Natural killer cell treated with Interleukin-12 subunit alpha and Interleukin-12 subunit beta and Interleukin-15 and Interleukin-18, amount 100 ng/mL, for 72 hours (primary cell): ENCODE measurements at regions not wholly inside any gene's neighbourhood (a gene's known extent, or its start where the extent isn't known, plus 50 kb on each side); places are given as distances from the start of the nearest gene placed in this dataset.

ENCODE experiments used
- ATAC-seq, 2 donors: fragments of 150-1000 bp; cut with Tn5 transposase in 1 of 2; sonication (Bioruptor Pico), chemical (Tn5 transposase) in 1 of 2; 2 replicates each; pipeline ENCODE4 v1.10.0; 2021
- DNase-seq: peaks from one replicate; pipeline ENCODE4 v3.0.0; 2022; ENCODE audit warnings: low spot score
- H3K27ac Mint-ChIP-seq, 2 donors: 1 replicate in 1 of 2; 2 replicates in 1 of 2; pipeline ENCODE4 v1.8.0; 2022; ENCODE audit warnings: mixed read lengths in 2 of 2, mild to moderate bottlenecking in 1 of 2, moderate library complexity in 1 of 2
- H3K27me3 Mint-ChIP-seq, 2 donors: 1 replicate in 1 of 2; 2 replicates in 1 of 2; pipeline ENCODE4 v1.8.0; 2022; ENCODE audit warnings: mixed read lengths in 2 of 2
- H3K36me3 Mint-ChIP-seq: one replicate; pipeline ENCODE4 v1.8.0; 2022; ENCODE audit warnings: mixed read lengths
- H3K4me1 Mint-ChIP-seq, 2 donors: 1 replicate in 1 of 2; 2 replicates in 1 of 2; pipeline ENCODE4 v1.8.0; 2022; ENCODE audit warnings: low read depth in 2 of 2, mixed read lengths in 2 of 2, mild to moderate bottlenecking in 1 of 2
- H3K4me3 Mint-ChIP-seq: one replicate; pipeline ENCODE4 v1.8.0; 2022; ENCODE audit warnings: mixed read lengths
- H3K9me3 Mint-ChIP-seq: 2 replicates; pipeline ENCODE4 v1.8.0; 2022; ENCODE audit warnings: mixed read lengths

DNA sequence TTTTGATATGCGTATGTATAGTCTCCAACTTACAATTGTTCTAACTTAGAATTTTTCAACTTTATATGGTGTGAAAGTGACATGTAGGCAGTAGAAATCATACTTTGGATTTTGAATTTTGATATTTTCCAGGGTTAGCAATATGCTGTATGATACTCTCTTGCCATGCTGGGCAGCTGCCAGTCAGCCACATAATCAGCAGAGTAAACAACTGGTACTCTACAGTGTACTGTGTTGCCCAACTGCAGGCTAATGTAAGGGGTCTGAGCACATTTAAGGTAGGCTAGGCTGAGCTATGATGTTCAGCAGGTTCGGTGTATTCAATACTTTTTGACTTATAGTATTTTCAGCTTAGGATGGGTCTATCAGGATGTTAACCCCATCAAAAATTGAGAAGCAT lies 52.0 kb upstream of the RYK start:
- peaks cover 0 to 3% of the 10 kb centered on the region in 2 donors for H3K4me1 Mint-ChIP-seq
- DNase-seq (no peak), ATAC-seq (no peak)
- no peak overlapping the region for H3K4me3 Mint-ChIP-seq
- no peak overlapping the region for H3K27ac Mint-ChIP-seq
- H3K36me3 Mint-ChIP-seq, result no peaks in the 10 kb centered on the region
- no peaks in the 10 kb centered on the region for H3K9me3 Mint-ChIP-seq
- peaks cover 41 to 64% of the 10 kb centered on the region in 2 donors for H3K27me3 Mint-ChIP-seq

- peaks cover 37 to 47% of the 10 kb centered on the region in 2 donors for H3K27me3 Mint-ChIP-seq
- ATAC-seq, result no peak
- no peak for DNase-seq
- H3K36me3 Mint-ChIP-seq, result peaks cover 8% of the 10 kb centered on the region
- H3K4me1 Mint-ChIP-seq, result peaks cover 0 to 3% of the 10 kb centered on the region in 2 donors
- H3K9me3 Mint-ChIP-seq, result no peaks in the 10 kb centered on the region
- H3K27ac Mint-ChIP-seq, result no peak overlapping the region
- no peak overlapping the region for H3K4me3 Mint-ChIP-seq
Measured at GRCh38 chr3:134300520-134300919, 49.9 kb upstream of the RYK start.
